ENCODE measurements at regions not wholly inside any gene's neighbourhood (a gene's known extent, or its start where the extent isn't known, plus 50 kb on each side); places are given as distances from the start of the nearest gene placed in this dataset.
A peak's percentile ranks its signal among the peaks of the same experiment; 100 is the strongest.

DNA sequence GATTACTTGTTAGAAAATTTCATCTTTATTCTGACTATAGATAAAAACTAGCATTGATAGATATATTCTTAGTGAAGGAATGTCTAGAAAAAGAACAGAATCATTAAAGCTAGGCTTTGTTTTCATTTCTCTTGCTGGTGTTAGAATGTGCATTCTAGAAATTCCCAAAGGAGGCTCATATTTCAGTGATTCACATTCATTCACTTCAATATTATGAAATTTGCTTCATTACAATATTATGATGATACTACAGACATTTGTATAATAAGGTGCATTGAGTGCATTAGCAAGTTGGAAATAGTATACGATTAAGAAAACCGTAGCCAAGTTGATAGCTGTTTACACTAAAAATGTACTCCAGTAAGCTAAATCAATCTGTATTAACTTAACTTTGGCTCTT, 70.7 kb upstream of the MYCBP2 start:
- TF ChIP-seq, protein P1, sequence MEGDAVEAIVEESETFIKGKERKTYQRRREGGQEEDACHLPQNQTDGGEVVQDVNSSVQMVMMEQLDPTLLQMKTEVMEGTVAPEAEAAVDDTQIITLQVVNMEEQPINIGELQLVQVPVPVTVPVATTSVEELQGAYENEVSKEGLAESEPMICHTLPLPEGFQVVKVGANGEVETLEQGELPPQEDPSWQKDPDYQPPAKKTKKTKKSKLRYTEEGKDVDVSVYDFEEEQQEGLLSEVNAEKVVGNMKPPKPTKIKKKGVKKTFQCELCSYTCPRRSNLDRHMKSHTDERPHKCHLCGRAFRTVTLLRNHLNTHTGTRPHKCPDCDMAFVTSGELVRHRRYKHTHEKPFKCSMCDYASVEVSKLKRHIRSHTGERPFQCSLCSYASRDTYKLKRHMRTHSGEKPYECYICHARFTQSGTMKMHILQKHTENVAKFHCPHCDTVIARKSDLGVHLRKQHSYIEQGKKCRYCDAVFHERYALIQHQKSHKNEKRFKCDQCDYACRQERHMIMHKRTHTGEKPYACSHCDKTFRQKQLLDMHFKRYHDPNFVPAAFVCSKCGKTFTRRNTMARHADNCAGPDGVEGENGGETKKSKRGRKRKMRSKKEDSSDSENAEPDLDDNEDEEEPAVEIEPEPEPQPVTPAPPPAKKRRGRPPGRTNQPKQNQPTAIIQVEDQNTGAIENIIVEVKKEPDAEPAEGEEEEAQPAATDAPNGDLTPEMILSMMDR (IDR thresholded peaks at IDR 0.05; ENCODE audit: insufficient read depth, low read length, severe bottlenecking), result no peak
- no peaks in the 10 kb centered on the region for H3K27me3 ChIP-seq (ENCODE audit: control insufficient read depth, insufficient read depth, low read length)
- no peak overlapping the region for H3K4me3 ChIP-seq (ENCODE audit: low read depth, low read length)
- no peak for FAIRE-seq
- H3K36me3 ChIP-seq (ENCODE audit: control insufficient read depth, insufficient read depth, low read length), result no peaks in the 10 kb centered on the region
- DNase-seq (ENCODE audit: low read depth), result peak; percentile 38

GRCh38 chr13:77391475-77391874, 64.6 kb upstream of the MYCBP2 start:
- Histone ChIP-seq H3K27me3 (ENCODE audit: control insufficient read depth, insufficient read depth, low read length) (no peaks in the 10 kb centered on the region), H3K4me3 (ENCODE audit: low read depth, low read length) (no peak overlapping the region), H3K36me3 (ENCODE audit: control insufficient read depth, insufficient read depth, low read length) (no peaks in the 10 kb centered on the region)
- TF ChIP-seq, protein P1 (IDR thresholded peaks at IDR 0.05; ENCODE audit: insufficient read depth, low read length, severe bottlenecking), result no peak
- no peak for FAIRE-seq
- DNase-seq (ENCODE audit: low read depth), result peak; percentile 45

GRCh38 chr13:77390391-77390790, 63.5 kb upstream of the MYCBP2 start:
- H3K36me3 ChIP-seq (ENCODE audit: control insufficient read depth, insufficient read depth, low read length), result no peaks in the 10 kb centered on the region
- FAIRE-seq (no peak), DNase-seq (ENCODE audit: low read depth) (no peak)
- H3K4me3 ChIP-seq (ENCODE audit: low read depth, low read length), result no peak overlapping the region
- no peaks in the 10 kb centered on the region for H3K27me3 ChIP-seq (ENCODE audit: control insufficient read depth, insufficient read depth, low read length)
- TF ChIP-seq, protein P1 (IDR thresholded peaks at IDR 0.05; ENCODE audit: insufficient read depth, low read length, severe bottlenecking), result no peak

DNA sequence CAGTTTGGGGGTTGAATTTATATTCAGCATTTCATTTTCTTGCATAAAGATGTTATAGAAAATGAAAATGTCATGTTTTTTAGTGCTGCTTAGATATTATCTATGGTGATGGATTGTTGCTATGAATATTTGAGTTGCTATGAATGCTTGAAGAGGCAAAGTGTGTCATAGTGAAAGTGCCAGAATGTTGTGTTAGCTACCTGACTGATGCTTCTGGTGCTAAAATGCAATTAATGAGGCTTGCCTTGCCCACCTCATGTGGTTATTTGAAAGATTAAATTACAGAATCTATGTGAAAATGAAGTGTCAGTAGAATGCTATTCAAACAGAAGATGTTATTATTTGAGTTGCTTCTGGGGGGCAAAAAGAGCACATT, 62.7 kb upstream of the MYCBP2 start:
- FAIRE-seq (no peak), DNase-seq (ENCODE audit: low read depth) (no peak)
- H3K4me3 ChIP-seq (ENCODE audit: low read depth, low read length), result no peak overlapping the region
- TF ChIP-seq, protein P1 (IDR thresholded peaks at IDR 0.05; ENCODE audit: insufficient read depth, low read length, severe bottlenecking), result no peak
- no peaks in the 10 kb centered on the region for H3K27me3 ChIP-seq (ENCODE audit: control insufficient read depth, insufficient read depth, low read length)
- no peaks in the 10 kb centered on the region for H3K36me3 ChIP-seq (ENCODE audit: control insufficient read depth, insufficient read depth, low read length)

DNA sequence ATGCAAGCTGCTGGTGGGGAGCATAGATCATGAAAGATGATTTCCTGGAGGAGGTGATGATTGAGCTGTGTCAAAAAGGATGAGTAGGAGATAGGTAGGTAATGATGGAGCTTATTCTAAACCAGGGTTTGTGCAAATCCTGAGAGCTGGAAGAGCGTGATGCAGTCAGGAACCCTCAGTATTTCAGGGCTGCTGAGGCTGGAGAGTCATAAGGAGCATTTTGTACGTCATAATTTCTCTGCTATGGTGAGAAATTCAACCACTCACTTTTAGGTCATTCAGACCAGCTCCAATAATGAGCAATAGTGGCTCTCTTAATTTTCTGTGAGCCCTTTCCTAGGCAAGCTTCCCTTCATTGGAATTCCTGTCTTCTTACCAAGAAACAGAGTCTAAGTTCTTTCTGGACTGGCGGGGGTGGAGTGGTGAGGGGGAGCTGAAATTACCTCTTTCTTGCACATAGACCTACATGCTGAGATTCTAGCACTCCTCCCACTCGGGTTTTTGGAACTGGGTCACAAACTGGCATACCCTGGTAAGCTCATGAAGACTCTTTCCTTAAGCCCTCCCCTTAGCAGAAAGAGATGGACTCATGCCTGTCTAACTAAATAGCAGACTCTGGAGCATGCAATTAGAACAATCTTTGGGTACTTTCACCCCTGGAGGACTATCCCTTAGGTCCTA, 62.2 kb upstream of the MYCBP2 start:
- DNase-seq (ENCODE audit: low read depth), result no peak
- Histone ChIP-seq H3K27me3 (ENCODE audit: control insufficient read depth, insufficient read depth, low read length) (no peaks in the 10 kb centered on the region), H3K4me3 (ENCODE audit: low read depth, low read length) (no peak overlapping the region), H3K36me3 (ENCODE audit: control insufficient read depth, insufficient read depth, low read length) (no peaks in the 10 kb centered on the region)
- FAIRE-seq, result no peak
- TF ChIP-seq, protein P1 (IDR thresholded peaks at IDR 0.05; ENCODE audit: insufficient read depth, low read length, severe bottlenecking), result no peak

DNA sequence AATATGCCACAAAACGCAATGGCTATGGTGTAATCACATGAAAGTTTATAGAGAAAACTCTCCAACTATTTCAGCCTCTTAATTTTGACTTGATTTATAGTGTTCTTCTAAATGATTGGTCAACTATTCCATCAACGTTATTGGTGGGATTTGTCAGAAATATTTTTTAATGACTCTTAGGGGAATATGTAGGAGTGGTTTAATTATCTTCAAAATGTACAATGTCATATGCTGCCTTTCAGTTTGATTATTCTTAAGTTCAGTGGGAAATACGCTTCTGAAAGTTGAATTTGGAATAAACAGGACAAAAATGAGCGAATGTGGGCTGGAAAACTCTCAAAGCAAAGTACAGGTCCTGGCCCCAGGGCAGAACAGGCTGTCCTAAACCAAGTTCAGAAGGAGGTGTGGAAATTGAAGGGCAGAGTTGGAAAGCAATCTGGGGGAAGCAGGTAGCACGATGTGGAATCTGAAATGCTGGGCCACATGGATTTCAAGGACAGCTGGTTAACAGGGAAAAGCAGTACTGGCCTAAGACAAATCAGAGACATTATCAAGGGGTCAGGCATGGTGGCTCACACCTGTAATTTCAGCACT, 60.8 kb upstream of the MYCBP2 start:
- Histone ChIP-seq H3K4me3 (ENCODE audit: low read depth, low read length) (no peak overlapping the region), H3K36me3 (ENCODE audit: control insufficient read depth, insufficient read depth, low read length) (no peaks in the 10 kb centered on the region), H3K27me3 (ENCODE audit: control insufficient read depth, insufficient read depth, low read length) (no peaks in the 10 kb centered on the region)
- DNase-seq (ENCODE audit: low read depth), result no peak
- FAIRE-seq, result peak; percentile 18
- TF ChIP-seq, protein P1 (IDR thresholded peaks at IDR 0.05; ENCODE audit: insufficient read depth, low read length, severe bottlenecking), result no peak

Measured in bronchial epithelial cell (primary cell).